Stimulated activated CD4-positive, alpha-beta T cell treated with anti-CD3 and anti-CD28 coated beads, TNF-alpha, amount 100 ng/mL, for 24 hours (primary cell): ENCODE measurements at regions not wholly inside any gene's neighbourhood (a gene's known extent, or its start where the extent isn't known, plus 50 kb on each side); places are given as distances from the start of the nearest gene placed in this dataset.
A peak's percentile ranks its signal among the peaks of the same experiment; 100 is the strongest.

ENCODE experiments used
- DNase-seq, 3 experiments: peaks; one replicate each; pipeline ENCODE4 v3.0.0-alpha.2; 2020; ENCODE audit warnings: low read depth in 3 of 3

DNA sequence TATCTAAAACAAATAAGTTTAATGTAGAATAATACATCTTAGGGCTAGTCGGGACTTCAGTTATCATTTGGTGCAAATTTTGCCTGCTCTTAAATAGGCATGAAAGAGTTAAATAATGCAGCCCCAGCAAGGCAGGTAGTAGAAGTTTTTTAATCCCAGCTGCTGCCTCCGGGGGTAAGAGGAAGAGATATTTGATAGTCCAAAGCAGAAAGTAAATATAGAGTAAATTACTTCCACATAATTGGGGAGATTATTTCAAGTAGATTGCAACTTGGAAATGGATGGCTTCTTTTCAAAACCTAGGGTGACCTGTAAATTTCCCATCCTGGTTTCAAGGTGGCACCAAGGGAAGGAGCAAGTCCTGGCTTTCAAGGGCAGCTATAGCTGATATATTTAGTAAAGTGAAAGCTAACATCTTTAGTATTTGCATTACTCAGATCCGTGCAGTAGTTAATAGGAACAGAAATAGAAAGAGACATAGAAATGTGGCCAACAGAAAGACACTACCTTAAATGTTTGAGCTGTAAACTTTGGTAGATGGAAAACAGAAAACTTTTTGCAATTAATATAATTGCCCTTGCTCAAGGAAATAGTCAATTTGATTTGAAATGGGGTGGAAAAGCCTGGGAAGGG, 109.1 kb downstream of the LMO4 start:
- DNase-seq: no peak

DNA sequence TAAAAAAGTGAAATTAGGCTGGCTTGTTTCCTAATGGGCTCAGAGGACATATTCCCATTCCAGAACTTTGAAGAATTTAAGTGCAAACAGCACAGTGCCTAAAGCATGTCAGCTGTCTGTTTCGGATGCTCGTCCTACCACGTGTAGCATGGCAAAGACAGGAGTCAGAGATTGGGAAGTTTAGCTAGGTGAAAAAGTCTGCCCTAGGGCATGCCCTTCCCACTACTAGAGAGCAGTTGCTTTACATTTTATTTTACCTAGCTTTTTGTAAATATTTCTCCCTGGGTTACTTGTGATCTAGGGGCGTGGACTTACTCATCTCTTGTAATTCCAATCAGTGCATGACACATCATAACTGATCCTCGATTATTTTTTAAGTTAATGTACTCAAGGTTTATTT, 111.1 kb downstream of the LMO4 start:
- DNase-seq: no peak

DNA sequence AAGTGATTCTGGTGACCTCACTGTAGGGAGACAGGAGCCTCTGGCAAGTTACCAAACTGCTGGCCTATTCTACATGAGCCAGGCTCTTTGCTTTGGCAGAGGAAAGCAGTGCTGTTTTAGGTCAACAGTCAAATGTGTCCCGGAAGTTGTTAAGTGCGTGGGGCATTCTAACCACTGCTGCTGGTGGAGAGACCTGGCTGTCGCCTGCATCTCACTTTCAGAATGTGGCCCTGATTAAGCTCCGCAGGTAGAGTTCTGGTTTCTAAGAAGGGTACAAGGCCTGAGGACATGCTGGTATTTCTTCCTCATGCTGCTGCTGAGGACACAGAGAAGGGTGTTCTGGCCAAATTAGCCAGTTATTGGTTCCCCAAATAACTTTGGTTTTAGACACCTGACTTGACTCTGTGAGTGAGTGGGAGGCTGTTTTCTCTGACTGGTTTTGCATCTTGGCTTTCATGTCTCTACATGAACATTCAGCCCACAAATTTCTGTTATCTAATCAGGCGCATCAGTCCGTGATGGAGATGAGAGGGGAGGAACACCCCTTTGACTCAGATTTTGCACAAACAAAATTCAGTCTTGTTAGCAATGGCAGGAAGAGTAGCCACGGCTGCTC, 120.8 kb downstream of the LMO4 start:
- DNase-seq: peak in 1 of 3 experiments; percentile 4

DNA sequence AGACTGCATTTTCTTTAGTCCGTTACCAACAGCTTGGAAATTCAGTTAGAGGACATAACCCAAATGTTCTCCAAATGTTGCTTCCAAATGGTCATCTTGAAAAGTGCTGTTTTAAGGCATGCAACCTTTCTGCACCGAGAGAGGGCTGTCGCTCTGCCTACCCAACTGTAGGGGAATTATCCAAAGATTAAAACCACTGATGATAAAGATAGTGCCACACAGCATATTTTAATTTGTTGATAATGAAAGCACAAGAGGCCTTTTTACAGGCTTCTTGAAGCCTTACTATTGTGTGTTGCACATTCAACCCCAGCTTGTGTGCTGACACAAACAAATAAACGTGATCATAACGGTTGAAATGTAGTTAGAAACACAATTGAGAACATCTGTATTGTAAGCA, 121.5 kb downstream of the LMO4 start:
- DNase-seq: no peak

DNA sequence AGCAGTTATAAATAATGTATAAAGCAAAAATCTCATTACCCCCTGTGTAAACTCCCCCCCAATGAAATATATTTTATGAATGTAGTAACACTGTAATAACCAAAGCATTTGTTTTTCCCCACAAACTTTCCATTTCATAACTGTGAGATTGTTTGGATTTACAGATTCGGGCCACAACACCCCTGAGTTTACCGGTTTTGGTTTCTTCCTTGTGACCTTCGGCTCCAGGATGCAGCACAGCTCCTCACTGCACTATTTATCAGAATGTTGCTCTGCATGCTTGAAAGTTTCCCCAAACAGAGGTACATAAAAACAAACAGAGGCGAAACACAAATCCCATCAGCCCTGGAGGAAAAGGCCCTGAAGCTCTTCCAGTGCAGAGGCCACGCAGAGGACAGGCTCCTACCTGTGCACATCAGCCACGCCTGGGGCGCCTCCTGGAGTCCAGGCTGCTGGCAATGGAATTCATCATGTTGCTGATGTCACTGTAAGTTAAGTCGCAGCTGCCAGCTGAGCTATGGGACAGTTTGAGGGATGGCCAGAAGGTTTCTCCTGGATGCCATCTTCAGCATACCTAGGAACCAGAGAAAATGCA, 122.0 kb downstream of the LMO4 start:
- DNase-seq: peak in 1 of 3 experiments; percentile 3

DNA sequence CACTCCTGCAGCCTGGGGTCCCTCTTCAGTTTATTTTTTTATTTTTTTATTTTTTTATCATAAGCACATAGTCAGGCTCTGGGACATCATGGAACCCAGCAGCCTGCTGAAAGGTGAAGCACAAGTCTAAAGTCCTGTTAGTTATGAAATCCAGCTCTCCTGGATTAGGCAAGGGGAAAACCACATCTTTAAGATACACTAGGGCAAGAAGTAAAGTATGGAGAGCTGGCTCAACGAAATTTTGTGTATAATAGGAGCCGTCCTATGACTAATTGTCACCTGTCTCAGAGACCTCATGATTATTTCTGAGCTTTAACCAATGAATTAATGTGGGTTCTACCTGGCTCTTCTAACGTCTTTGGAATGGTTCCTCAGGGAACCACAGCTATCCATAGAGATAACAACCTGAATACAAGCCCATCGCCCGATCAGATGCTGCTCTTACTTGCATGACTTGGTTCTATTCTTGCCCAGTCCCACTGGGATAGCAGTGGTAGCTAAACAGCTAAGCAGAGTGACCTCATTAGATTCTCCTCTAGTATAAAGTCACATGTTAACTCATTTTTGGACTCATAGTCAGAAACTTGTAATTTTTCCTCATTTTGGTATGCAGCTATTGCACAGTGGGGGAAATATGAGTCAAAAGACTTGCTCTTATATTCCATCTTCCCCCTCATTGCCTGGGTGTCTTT, 122.7 kb downstream of the LMO4 start:
- DNase-seq: no peak

DNA sequence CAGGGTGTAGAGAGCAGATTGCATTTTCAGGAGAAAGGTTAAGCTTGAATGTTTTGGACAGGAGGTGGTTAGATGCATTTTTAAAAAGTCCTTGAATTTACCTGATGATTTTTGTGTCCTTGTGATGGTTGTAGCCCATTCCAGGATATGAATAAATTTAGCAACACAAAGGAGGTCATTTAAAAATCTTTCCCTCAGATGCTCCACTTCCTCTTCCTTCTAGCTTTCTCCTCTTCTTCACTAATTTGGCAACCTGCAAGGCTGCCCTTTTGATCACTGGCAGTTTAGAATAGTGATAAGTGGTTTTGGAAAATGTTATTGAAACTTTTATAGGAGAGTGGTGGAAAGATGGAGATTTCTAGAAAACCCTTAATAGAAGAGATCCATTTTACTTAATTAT, 124.0 kb downstream of the LMO4 start:
- DNase-seq: no peak

DNA sequence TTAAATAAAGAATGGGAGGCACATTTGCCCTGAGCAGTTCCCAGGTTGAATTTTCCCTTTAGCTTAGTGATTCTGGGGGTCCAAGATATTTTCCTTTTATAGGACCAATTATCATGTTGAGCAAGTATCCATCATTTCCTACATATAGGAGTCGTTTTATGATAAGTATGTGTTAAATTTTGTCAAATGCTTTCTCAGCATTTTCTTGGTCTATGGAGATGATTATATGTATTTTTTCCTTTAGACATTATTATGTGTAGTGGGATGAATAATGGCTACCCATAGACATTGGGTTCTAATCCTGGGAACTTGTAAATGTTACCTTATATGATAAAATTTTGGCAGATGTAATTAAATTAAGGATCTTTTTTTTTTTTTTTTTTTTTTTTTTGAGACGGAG, 128.7 kb downstream of the LMO4 start:
- DNase-seq: no peak

DNA sequence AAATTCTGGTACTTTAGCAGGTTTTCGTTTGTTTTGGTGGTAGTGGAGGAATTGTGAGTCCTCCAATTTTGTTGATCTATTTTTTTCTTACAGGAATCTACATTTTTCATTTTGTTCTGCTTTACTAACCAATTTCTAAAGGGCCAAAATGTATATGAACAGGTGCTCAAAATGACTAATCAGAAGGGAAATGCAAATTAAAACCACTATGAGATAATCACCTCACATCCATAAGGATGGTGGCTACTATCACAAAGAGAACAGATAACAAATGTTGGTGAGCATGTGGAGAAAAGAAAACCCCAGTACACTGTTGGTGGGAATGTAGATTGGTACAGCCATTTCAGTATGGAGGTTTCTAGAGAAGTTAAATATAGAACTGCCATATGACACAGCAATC, 134.2 kb downstream of the LMO4 start:
- no peak for DNase-seq

DNA sequence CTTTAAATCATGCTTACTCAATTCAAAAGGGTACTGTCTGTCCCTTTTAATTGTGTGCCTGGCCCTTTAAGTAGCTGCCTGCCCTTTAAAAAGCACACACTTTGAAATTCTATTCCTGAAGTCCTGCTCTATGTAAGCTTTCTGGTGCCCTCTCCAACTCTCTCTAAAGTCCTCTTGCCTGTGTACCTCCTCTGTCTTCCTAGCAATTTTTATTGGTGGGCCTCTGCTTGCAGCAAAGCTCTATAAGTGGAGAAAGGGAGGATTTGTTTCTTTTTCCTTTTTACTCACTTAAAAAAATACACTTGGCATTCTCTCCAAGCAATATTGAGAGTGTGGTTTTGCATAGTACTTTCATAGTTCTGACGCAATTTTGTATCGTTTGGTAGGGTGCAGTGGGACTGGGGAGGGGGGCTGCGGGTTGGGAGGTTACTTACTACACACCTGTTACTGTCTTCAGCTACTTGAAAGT, 135.4 kb downstream of the LMO4 start:
- no peak for DNase-seq

DNA sequence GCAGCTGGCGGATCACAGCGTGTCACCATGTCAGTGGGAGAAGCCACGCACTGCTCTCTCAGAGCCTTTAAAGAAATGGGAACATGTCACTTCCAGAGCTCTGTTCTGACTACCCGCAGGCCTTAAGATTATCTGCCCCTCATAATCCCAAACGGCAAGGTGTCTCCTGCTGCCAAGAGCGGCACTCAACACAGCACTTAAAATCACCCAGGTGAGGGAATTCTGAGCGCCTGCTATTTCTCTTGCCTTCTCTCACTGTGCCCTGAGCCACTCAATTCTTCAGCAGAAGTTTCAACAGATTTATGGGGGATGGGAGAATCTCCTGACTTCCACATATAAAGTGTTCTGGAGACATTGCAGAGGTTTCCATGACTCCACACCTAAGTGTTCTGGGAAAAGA, 137.9 kb downstream of the LMO4 start:
- DNase-seq: no peak

DNA sequence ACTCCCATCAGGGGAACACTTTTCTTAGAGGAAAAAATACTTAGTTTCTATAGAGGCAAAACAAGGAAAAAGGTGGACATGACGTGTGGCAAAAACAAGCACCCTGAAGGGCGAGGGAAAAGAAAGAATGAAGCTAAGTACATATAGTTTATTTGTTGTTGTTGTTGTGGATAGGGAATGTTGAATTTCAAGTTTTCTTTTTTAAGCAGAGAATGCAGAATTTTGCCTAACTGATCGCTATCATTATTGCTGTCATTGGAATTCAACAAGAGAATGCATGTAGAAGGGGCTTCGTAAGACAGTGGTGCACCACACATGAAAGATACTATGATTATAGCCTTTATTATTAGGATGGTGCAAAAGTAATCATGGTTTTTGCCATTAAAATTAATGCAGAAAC, 144.0 kb downstream of the LMO4 start:
- DNase-seq: no peak

DNA sequence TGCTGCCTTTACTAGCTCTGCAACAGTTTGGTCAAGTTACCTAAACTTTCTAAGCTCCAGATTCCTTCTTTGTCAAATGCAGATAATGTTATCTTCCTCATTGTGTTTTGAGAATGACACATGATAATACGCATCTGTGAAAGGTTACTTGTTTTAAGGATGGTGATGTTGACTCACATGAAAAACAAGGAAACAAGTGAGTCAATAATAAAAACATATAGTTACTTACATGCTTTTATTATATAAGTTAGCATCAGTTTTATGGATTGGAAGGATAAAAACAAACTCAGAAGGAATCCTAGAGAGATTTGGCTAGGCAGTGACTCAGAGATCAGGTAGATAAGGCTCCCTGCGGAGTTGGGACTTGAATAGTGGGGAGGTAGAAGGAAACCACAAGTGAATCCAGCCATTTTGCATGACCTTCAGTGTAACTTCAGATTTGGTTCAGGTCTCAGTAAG, 144.6 kb downstream of the LMO4 start:
- DNase-seq: no peak

DNA sequence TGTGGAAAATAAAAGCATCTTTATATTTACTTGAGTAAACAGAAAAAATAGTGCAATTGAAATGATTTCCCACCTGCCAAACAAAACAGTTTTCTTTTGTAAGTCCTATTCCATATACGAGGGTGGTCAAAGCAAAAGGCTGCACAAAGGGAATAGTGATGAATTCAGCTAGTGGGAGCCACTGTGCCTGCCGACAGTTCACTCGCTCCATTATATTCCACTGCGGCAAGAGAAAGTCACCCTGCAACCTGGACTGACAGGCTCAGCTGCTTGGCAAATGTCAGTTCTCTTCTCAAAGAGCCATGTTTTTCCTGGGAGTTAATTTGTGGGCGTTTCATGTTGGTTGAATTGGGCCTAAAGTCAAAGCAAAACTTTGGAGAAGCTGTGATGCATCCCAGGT, 145.4 kb downstream of the LMO4 start:
- DNase-seq: no peak

DNA sequence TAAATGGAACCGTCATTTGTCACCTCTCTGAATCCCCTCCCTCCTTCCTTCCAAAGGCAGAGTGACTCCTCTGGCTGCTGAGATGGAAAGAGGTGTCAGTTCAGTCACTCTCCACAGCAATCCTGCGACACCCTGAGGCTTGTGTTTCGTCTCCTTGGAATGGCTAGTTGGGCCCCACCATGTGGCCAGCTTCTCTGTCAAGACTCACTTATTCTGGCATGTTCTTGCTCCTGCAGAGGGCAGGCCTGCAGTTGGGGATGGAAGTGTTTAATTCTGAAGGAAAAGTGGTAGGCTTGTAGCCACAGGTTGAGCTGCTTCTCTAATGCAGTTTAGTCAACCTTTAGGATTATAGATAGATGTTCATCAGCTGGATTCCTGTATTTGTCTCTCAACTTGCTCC, 149.6 kb downstream of the LMO4 start:
- no peak for DNase-seq

DNA sequence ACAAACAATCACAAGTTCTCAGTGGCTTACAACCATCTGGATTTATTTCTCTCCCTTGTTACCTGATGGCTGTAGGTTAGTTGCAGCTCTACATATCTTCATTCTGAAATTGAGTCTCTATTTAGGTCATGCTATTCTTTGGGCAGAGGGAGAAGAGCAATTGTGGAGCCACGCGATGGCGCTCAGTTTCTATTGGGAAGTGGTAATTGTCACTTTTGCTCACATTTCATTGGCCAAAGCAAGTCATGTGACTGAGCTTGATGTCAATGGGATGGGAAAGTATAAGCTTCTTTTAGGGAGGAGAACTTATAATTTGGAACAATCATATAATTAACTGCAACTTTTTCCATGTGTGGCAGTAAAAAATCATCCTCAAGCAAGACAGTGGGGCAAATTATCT, 166.5 kb downstream of the LMO4 start:
- DNase-seq: no peak

DNA sequence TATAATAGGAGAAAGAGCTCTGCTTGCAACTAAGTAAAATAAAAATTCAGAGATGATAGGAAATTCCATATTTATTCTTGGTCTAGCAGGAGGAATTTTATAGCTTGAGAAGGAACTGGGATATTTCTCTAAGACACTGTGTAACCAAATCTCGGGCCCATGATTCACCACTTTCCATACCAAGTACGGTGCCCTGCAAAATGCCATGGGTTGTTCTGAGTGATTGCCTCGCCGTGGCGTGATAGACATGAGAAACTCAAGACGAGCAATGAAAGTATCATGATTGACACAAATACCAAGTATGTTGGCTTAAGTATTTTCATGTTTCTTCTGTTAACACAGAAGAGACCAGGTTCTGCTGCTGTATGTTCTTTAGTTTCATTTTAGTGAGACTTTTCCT, 167.2 kb downstream of the LMO4 start:
- no peak for DNase-seq

DNA sequence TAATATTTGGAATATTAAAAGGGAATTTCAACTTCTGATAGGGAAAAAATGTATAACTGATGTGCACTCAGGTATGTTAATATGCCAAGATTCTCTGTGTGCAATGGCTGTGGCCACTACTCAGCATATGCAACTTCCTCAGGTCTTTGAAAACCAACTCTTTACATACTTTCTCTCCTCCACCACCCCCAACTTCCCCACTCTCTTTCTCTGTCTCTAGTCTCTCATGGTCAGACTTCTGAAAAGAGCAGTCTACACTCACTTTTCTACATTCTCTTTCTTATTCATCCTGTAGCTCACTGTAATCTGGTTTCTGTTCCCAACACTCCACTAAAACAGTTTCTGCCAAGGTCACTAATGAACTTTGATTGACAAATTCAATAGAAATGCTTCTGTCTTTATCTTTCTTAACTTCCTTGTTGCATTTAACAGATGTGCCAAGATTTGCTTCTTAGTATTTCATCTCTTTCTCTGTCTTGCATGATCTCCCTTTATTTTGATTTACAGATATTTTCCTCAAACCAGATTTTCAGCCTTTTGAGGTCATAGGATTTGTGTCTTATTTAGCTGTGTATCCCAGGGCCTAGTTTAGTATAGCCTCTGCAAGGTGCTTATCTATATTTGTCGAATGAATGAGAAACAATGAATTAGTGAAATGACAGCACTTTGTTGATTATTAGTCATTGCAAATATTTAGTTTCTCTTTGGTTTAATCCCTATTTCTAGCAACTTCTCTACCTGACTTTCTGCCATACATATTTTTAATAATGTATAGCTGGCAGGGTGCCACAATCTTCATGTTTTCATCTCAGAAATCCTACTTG, 168.9 kb downstream of the LMO4 start:
- DNase-seq: no peak

DNA sequence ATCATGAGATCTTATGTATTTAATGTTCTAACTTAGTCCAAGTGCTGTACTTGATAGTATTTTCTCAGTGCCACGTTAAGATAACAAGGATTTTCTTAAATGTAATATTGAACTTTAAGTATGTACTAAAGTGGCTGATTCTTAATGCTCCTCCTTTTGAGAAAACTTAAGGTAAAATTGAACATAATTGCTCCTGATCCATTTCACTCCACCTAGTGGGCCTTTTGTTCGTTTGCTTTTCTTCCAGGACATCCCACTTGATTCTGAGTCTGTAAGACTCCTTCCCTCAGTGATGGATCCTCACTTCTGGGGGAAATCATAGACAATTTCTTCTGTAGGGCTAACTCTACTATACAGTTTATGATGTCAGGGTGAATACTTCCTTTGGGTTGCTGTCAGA, 173.1 kb downstream of the LMO4 start:
- no peak for DNase-seq

DNA sequence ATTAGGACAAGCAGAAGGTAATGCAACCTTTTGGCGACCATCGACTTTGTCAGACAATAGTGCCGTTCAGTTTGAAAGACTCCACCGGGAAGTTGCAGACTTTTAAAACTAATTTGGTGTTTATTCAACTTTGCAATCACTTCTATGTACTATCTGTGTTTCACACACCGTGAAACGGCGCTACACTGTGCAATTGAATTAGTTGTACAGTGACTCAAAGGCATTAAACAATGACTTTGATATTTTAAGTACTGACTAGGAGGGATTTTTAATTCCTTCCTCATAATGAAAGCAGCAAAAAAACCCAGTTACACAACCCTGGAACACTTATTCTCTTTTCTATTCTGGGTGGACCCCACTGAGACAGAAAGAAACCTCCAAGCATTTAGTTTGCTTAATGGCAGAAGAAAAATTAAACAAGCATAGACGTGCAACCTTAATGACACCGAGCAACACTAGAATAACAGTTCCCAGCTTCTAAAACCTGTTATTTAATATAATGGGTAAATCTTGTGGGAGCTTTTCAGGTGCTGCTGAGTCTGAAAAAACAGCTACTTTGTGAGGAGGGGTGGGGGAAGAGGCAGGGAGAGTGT, 176.8 kb downstream of the LMO4 start:
- DNase-seq: no peak

DNA sequence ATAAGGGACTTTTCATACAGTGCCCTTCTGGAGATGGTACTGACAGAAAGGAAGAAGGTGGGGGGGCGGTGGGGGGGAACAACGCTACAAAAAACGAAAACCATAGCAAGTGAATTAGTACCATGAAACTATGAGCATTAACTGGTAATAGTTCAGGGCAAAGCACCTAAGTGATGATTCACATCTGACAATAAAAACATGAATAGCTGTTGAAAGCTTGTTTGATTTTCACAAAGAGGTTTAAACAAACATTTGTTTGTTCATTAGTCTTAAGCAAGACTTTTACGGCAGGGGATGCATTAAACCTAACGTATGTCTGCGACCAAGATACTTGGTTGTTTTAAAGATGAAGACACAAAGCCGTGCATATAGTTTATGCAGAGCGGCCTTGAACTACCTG, 177.5 kb downstream of the LMO4 start:
- no peak for DNase-seq
